ENCODE measurements at regions not wholly inside any gene's neighbourhood (a gene's known extent, or its start where the extent isn't known, plus 50 kb on each side); places are given as distances from the start of the nearest gene placed in this dataset.

DNA sequence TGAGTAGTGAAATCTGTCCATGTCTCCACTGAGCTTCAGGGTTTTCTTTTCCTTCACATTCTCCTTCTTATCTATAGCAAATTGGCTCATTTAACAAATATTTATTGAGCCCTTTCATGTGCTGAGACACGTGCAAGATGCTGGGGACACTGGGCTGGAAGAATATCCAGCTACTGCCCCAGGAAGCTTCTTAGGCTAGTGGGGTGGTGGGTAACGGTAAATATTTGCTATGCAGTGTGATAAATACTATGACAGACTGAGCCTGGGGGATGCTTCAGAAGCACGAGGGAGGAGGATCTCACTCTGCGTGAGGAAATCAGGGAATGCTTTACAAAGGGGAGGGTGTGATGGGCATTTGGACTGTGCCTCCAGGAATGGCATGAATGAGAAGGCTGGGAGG lies 524.1 kb downstream of the GRIN2A start:
- no peak overlapping the region for H3K4me3 ChIP-seq
- no peaks in the 10 kb centered on the region for H3K79me2 ChIP-seq (replicated peaks; ENCODE audit: insufficient read depth)
- no peaks in the 10 kb centered on the region for H3F3A ChIP-seq (replicated peaks; ENCODE audit: low read depth)
- H3K36me3 Mint-ChIP-seq (ENCODE audit: low read depth), result no peaks in the 10 kb centered on the region; the same call in 2 of the 3 replicates
- H3K4me1 ChIP-seq (ENCODE audit: insufficient read depth), result peaks cover 9% of the 10 kb centered on the region; the same call in 1 of the 2 replicates
- ATAC-seq, result no peak
- H3K27ac Mint-ChIP-seq, result no peak overlapping the region
- H3K9me2 ChIP-seq (ENCODE audit: insufficient read depth), result peaks cover 33% of the 10 kb centered on the region
- no peaks in the 10 kb centered on the region; the same call in 2 of the 3 replicates for H3K9me3 Mint-ChIP-seq
- H3K27me3 ChIP-seq (ENCODE audit: insufficient read depth), result no peaks in the 10 kb centered on the region
- TF ChIP-seq POLR2AphosphoS5 (IDR thresholded peaks at IDR 0.05; ENCODE audit: low read depth) (no peak), CREB1 (CRISPR knock-in tag; IDR thresholded peaks at IDR 0.05; ENCODE audit: low read depth) (no peak), STAT1 (IDR thresholded peaks at IDR 0.05; ENCODE audit: unreplicated experiment) (no peak), EZH2phosphoT487 (IDR thresholded peaks at IDR 0.05; ENCODE audit: unreplicated experiment) (no peak), EZH2 (IDR thresholded peaks at IDR 0.05; ENCODE audit: low read depth, unreplicated experiment) (no peak), ZNF331 (CRISPR knock-in tag; IDR thresholded peaks at IDR 0.05; ENCODE audit: low read depth) (no peak), NANOG (IDR thresholded peaks at IDR 0.05; ENCODE audit: borderline replicate concordance) (no peak), JUNB (IDR thresholded peaks at IDR 0.05; ENCODE audit: unreplicated experiment) (no peak), ZNF114 (CRISPR knock-in tag; IDR thresholded peaks at IDR 0.05) (no peak)
- TF ChIP-seq, protein P1, sequence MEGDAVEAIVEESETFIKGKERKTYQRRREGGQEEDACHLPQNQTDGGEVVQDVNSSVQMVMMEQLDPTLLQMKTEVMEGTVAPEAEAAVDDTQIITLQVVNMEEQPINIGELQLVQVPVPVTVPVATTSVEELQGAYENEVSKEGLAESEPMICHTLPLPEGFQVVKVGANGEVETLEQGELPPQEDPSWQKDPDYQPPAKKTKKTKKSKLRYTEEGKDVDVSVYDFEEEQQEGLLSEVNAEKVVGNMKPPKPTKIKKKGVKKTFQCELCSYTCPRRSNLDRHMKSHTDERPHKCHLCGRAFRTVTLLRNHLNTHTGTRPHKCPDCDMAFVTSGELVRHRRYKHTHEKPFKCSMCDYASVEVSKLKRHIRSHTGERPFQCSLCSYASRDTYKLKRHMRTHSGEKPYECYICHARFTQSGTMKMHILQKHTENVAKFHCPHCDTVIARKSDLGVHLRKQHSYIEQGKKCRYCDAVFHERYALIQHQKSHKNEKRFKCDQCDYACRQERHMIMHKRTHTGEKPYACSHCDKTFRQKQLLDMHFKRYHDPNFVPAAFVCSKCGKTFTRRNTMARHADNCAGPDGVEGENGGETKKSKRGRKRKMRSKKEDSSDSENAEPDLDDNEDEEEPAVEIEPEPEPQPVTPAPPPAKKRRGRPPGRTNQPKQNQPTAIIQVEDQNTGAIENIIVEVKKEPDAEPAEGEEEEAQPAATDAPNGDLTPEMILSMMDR (conservative IDR thresholded peaks at IDR 0.05; ENCODE audit: low read depth in 2 of 2), result no peak
- TF ChIP-seq, protein P2, sequence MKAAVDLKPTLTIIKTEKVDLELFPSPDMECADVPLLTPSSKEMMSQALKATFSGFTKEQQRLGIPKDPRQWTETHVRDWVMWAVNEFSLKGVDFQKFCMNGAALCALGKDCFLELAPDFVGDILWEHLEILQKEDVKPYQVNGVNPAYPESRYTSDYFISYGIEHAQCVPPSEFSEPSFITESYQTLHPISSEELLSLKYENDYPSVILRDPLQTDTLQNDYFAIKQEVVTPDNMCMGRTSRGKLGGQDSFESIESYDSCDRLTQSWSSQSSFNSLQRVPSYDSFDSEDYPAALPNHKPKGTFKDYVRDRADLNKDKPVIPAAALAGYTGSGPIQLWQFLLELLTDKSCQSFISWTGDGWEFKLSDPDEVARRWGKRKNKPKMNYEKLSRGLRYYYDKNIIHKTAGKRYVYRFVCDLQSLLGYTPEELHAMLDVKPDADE (IDR thresholded peaks at IDR 0.05), result no peak
- TF ChIP-seq, protein P3, sequence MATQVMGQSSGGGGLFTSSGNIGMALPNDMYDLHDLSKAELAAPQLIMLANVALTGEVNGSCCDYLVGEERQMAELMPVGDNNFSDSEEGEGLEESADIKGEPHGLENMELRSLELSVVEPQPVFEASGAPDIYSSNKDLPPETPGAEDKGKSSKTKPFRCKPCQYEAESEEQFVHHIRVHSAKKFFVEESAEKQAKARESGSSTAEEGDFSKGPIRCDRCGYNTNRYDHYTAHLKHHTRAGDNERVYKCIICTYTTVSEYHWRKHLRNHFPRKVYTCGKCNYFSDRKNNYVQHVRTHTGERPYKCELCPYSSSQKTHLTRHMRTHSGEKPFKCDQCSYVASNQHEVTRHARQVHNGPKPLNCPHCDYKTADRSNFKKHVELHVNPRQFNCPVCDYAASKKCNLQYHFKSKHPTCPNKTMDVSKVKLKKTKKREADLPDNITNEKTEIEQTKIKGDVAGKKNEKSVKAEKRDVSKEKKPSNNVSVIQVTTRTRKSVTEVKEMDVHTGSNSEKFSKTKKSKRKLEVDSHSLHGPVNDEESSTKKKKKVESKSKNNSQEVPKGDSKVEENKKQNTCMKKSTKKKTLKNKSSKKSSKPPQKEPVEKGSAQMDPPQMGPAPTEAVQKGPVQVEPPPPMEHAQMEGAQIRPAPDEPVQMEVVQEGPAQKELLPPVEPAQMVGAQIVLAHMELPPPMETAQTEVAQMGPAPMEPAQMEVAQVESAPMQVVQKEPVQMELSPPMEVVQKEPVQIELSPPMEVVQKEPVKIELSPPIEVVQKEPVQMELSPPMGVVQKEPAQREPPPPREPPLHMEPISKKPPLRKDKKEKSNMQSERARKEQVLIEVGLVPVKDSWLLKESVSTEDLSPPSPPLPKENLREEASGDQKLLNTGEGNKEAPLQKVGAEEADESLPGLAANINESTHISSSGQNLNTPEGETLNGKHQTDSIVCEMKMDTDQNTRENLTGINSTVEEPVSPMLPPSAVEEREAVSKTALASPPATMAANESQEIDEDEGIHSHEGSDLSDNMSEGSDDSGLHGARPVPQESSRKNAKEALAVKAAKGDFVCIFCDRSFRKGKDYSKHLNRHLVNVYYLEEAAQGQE (IDR thresholded peaks at IDR 0.05; ENCODE audit: unreplicated experiment), result no peak
- TF ChIP-seq, protein P4, sequence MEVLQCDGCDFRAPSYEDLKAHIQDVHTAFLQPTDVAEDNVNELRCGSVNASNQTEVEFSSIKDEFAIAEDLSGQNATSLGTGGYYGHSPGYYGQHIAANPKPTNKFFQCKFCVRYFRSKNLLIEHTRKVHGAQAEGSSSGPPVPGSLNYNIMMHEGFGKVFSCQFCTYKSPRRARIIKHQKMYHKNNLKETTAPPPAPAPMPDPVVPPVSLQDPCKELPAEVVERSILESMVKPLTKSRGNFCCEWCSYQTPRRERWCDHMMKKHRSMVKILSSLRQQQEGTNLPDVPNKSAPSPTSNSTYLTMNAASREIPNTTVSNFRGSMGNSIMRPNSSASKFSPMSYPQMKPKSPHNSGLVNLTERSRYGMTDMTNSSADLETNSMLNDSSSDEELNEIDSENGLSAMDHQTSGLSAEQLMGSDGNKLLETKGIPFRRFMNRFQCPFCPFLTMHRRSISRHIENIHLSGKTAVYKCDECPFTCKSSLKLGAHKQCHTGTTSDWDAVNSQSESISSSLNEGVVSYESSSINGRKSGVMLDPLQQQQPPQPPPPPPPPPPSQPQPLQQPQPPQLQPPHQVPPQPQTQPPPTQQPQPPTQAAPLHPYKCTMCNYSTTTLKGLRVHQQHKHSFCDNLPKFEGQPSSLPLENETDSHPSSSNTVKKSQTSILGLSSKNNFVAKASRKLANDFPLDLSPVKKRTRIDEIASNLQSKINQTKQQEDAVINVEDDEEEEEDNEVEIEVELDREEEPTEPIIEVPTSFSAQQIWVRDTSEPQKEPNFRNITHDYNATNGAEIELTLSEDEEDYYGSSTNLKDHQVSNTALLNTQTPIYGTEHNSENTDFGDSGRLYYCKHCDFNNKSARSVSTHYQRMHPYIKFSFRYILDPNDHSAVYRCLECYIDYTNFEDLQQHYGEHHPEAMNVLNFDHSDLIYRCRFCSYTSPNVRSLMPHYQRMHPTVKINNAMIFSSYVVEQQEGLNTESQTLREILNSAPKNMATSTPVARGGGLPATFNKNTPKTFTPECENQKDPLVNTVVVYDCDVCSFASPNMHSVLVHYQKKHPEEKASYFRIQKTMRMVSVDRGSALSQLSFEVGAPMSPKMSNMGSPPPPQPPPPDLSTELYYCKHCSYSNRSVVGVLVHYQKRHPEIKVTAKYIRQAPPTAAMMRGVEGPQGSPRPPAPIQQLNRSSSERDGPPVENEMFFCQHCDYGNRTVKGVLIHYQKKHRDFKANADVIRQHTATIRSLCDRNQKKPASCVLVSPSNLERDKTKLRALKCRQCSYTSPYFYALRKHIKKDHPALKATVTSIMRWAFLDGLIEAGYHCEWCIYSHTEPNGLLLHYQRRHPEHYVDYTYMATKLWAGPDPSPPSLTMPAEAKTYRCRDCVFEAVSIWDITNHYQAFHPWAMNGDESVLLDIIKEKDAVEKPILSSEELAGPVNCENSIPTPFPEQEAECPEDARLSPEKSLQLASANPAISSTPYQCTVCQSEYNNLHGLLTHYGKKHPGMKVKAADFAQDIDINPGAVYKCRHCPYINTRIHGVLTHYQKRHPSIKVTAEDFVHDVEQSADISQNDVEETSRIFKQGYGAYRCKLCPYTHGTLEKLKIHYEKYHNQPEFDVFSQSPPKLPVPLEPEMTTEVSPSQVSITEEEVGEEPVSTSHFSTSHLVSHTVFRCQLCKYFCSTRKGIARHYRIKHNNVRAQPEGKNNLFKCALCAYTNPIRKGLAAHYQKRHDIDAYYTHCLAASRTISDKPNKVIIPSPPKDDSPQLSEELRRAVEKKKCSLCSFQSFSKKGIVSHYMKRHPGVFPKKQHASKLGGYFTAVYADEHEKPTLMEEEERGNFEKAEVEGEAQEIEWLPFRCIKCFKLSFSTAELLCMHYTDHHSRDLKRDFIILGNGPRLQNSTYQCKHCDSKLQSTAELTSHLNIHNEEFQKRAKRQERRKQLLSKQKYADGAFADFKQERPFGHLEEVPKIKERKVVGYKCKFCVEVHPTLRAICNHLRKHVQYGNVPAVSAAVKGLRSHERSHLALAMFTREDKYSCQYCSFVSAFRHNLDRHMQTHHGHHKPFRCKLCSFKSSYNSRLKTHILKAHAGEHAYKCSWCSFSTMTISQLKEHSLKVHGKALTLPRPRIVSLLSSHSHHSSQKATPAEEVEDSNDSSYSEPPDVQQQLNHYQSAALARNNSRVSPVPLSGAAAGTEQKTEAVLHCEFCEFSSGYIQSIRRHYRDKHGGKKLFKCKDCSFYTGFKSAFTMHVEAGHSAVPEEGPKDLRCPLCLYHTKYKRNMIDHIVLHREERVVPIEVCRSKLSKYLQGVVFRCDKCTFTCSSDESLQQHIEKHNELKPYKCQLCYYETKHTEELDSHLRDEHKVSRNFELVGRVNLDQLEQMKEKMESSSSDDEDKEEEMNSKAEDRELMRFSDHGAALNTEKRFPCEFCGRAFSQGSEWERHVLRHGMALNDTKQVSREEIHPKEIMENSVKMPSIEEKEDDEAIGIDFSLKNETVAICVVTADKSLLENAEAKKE (CRISPR knock-in tag; IDR thresholded peaks at IDR 0.05), result no peak
- H3K27ac ChIP-seq (ENCODE audit: low read depth), result no peak overlapping the region
- H3K4me3 Mint-ChIP-seq, result no peak overlapping the region
- peaks cover 27% of the 10 kb centered on the region for H3K4me1 Mint-ChIP-seq
- H3K4me2 ChIP-seq, result no peak overlapping the region
- no peaks in the 10 kb centered on the region for H4K20me1 ChIP-seq (replicated peaks; ENCODE audit: insufficient read depth)
- DNase-seq (ENCODE audit: low spot score), result no peak
- 0 out of 2 replicates have a peak overlapping the region, but pooled peaks have one; percentile 47 for H2AFZ ChIP-seq
- H3K36me3 ChIP-seq (ENCODE audit: insufficient read depth), result no peaks in the 10 kb centered on the region; the same call in 1 of the 2 replicates
- H3K27me3 Mint-ChIP-seq (ENCODE audit: insufficient read depth, low read depth, poor library complexity), result peaks cover 3% of the 10 kb centered on the region
